ENCODE measurements at regions not wholly inside any gene's neighbourhood (a gene's known extent, or its start where the extent isn't known, plus 50 kb on each side); places are given as distances from the start of the nearest gene placed in this dataset.
"Not testable (repeated sequence)": the region's sequence is repeated elsewhere in the genome, so short reads cannot be mapped to it uniquely, and the experiment has no call there.

DNA sequence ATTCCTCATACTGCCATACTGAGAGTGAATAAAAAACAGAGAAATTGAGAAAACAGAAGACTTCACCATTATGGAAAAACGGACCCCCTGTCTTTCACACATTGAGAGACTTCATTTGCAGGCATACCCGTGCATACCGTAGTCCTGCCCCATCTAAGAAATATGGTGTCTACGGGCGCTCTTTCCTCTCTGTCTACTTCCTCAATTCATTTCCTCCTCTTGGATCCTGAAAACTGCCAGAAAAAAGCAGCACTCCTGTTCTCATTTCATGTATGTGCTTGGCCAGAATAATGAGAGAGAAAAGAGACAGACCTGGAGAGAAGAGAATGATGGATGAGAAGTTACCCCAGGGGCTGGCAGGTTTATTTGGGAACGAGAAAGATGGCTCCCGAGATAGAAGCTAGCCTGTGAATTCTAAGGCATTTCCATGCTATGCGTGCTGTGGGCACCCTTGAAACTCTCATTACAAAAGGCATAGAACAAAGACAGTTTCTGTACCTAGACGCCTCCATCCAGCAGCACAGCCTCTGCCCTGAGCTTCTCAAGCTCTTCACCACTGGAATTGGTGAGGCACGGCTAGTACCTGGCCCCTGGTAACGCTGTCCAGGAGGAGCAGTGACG, 62.5 kb upstream of the EPHB3 start:
- 69 to 82% methylated on average over 12 of the region's 12 CpGs for WGBS, 2 donors
- Histone ChIP-seq H3K27me3 (no peaks in the 10 kb centered on the region), H3K4me3 (replicated peaks in 1 of 3) (no peak overlapping the region), H3K27ac (no peak overlapping the region), H3K4me1 (no peaks in the 10 kb centered on the region), H3K9me3 (no peaks in the 10 kb centered on the region), H3K36me3 (no peaks in the 10 kb centered on the region)
- no peak for DNase-seq
- intact Hi-C loops (cut with DNase I): no loop called here
- TF ChIP-seq, protein P1, sequence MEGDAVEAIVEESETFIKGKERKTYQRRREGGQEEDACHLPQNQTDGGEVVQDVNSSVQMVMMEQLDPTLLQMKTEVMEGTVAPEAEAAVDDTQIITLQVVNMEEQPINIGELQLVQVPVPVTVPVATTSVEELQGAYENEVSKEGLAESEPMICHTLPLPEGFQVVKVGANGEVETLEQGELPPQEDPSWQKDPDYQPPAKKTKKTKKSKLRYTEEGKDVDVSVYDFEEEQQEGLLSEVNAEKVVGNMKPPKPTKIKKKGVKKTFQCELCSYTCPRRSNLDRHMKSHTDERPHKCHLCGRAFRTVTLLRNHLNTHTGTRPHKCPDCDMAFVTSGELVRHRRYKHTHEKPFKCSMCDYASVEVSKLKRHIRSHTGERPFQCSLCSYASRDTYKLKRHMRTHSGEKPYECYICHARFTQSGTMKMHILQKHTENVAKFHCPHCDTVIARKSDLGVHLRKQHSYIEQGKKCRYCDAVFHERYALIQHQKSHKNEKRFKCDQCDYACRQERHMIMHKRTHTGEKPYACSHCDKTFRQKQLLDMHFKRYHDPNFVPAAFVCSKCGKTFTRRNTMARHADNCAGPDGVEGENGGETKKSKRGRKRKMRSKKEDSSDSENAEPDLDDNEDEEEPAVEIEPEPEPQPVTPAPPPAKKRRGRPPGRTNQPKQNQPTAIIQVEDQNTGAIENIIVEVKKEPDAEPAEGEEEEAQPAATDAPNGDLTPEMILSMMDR (IDR thresholded peaks at IDR 0.05): no peak
- no peak for TF ChIP-seq POLR2A (IDR thresholded peaks at IDR 0.05)

DNA sequence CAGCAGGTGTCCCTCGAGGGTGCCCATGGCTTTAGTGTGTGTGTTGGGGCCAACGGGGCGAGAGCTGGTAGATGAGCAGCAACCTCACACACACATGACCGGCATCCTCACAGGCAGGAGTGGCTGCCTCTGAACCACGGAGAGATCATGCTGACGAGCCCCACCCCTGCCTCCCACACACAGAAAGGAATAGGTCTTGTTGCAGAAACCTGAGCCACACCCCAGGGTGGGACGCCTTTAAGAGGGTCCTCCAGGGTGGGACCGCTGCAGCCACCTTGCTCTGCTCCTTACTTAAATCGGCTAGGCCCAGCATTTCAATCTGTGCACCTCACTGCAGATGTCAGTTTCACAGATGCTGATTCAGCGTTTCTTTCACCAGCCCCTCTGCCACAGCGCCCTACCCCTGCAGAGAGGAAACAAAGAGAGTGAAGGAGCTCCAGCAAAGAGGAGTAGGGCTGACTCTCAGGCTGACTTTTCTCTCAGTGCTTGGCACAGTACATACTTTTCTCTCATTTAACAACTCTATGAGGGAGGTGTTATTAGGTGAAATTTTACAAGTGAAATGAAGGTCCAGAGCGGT, 61.2 kb upstream of the EPHB3 start:
- TF ChIP-seq, protein P1 (IDR thresholded peaks at IDR 0.05): no peak
- TF ChIP-seq POLR2A (IDR thresholded peaks at IDR 0.05): no peak
- H3K4me3 ChIP-seq (replicated peaks in 1 of 3): no peak overlapping the region
- H3K27ac ChIP-seq: no peak overlapping the region
- H3K36me3 ChIP-seq: no peaks in the 10 kb centered on the region
- no peak for DNase-seq
- H3K27me3 ChIP-seq: no peaks in the 10 kb centered on the region
- no peaks in the 10 kb centered on the region for H3K9me3 ChIP-seq
- intact Hi-C loops (cut with DNase I): no loop called here
- WGBS, 2 donors: 59 to 62% methylated on average over 9 to 11 of the region's 12 CpGs
- H3K4me1 ChIP-seq: no peaks in the 10 kb centered on the region

DNA sequence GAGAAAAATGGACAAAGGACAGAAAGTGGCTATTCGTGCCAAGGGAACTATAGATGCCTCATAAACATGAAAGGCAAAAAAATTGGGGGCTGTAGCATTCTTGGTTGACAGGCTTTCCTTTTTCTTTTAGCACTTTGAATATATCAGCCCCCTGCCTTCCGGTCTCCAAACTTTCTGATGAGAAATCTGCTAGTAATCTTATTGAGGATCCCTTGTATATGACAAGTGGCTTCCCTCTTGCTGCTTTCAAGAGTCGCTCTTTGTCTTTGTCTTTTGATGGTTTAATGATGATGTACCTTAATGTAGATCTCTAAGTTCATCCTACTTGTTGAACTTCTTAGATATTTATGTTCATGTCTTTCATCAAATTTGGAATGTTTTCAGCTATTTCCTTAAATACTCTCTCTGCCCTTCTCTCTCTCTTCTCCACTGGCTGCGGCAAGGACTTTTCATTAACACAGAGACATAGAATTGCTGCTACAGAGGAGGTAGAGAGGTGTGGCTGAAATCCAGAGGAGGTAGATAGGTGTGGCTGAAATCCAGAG, 59.4 kb upstream of the EPHB3 start:
- Histone ChIP-seq H3K4me3 (replicated peaks in 1 of 3) (no peak overlapping the region), H3K27me3 (no peaks in the 10 kb centered on the region), H3K36me3 (no peaks in the 10 kb centered on the region), H3K27ac (no peak overlapping the region), H3K4me1 (no peaks in the 10 kb centered on the region), H3K9me3 (no peaks in the 10 kb centered on the region)
- TF ChIP-seq POLR2A (IDR thresholded peaks at IDR 0.05): no peak
- TF ChIP-seq, protein P1 (IDR thresholded peaks at IDR 0.05): no peak
- intact Hi-C loops (cut with DNase I): no loop called here
- WGBS, 2 donors: 81 to 94% methylated on average over 4 of the region's 4 CpGs
- DNase-seq: no peak

DNA sequence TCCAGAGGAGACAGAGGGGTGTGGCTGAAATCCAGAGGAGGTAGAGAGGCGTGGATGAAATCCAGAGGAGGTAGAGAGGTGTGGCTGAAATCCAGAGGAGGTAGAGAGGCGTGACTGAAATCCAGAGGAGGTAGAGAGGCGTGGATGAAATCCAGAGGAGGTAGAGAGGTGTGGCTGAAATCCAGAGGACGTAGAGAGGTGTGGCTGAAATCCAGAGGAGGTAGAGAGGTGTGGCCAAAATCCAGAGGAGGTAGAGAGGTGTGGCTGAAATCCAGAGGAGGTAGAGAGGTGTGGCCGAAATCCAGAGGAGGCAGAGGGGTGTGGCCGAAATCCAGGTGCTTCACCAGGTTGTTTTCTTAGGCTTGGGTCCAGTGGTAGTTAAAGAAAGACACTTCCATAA, 58.7 kb upstream of the EPHB3 start:
- 61 to 68% methylated on average over 6 of the region's 6 CpGs for WGBS, 2 donors
- H3K4me1 ChIP-seq; H3K27me3 ChIP-seq; H3K9me3 ChIP-seq; DNase-seq; H3K36me3 ChIP-seq; H3K4me3 ChIP-seq (replicated peaks in 1 of 3); intact Hi-C loops (cut with DNase I); H3K27ac ChIP-seq: not testable (repeated sequence)

DNA sequence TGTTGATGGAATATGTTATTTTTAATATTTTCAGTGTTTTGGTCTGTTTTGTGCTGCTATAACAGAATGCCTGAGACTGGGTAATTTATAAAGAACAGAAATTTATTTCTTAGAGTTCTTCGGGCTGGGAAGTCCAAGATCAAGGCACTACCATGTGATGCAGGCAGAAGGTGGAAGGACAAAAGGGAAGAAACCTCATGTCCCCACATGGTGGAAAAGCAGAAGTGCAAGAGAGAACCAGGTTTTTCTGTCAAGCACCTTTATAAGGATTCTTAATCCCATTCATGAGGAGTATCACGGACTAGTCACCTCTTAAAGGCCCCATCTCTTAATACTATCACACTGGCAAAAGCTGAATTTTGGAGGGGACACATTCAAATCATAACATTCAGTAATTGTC, 57.9 kb upstream of the EPHB3 start:
- DNase-seq: no peak
- Histone ChIP-seq H3K4me3 (replicated peaks in 1 of 3) (no peak overlapping the region), H3K27me3 (no peaks in the 10 kb centered on the region), H3K27ac (no peak overlapping the region), H3K4me1 (peaks cover 0 to 2% of the 10 kb centered on the region in 2 donors), H3K36me3 (no peaks in the 10 kb centered on the region), H3K9me3 (no peaks in the 10 kb centered on the region)
- 45 to 71% methylated on average over 2 of the region's 2 CpGs for WGBS, 2 donors
- intact Hi-C loops (cut with DNase I): no loop called here
- TF ChIP-seq POLR2A (IDR thresholded peaks at IDR 0.05): no peak
- TF ChIP-seq, protein P1 (IDR thresholded peaks at IDR 0.05): no peak

Data from thyroid gland (tissue), 4 donors.